Esophagus muscularis mucosa (tissue), 4 donors: ENCODE measurements at regions not wholly inside any gene's neighbourhood (a gene's known extent, or its start where the extent isn't known, plus 50 kb on each side); places are given as distances from the start of the nearest gene placed in this dataset.

Source experiments
- DNase-seq: peaks from one replicate; pipeline ENCODE4 v3.0.0-alpha.2; 2017; ENCODE audit errors: extremely low spot score
- H3K27ac ChIP-seq, 4 donors: fragments of 200-600 bp; sonication (generic); replicated peaks in 1 of 4; 1 replicate in 3 of 4; 2 replicates in 1 of 4; pipeline ENCODE4 v1.5.1; 2016 to 2019; ENCODE audit warnings: mild to moderate bottlenecking in 1 of 4
- H3K27me3 ChIP-seq, 4 donors: fragments of 200-600 bp; sonication (generic); one replicate each; pipeline versions ENCODE4 v1.5.1 to v1.6.0; 2016 to 2019
- H3K36me3 ChIP-seq, 4 donors: fragments of 200-600 bp; sonication (generic); one replicate each; pipeline ENCODE4 v1.5.1; 2016 to 2019
- H3K4me1 ChIP-seq, 4 donors: fragments of 200-600 bp; sonication (generic); one replicate each; pipeline ENCODE4 v1.5.1; 2016 to 2019
- H3K4me3 ChIP-seq, 4 donors: fragments of 200-600 bp; sonication (generic); 1 replicate in 2 of 4; 2 replicates in 2 of 4; pipeline ENCODE4 v1.5.1; 2016 to 2019; ENCODE audit warnings: mild to moderate bottlenecking in 4 of 4, moderate library complexity in 1 of 4
- H3K9me3 ChIP-seq, 4 donors: fragments of 200-600 bp; sonication (generic); 1 replicate in 3 of 4; 2 replicates in 1 of 4; pipeline ENCODE4 v1.5.1; 2016 to 2019
- CTCF ChIP-seq, 3 experiments: fragments of 200-600 bp in 2 of 3; fragments of 450-650 bp in 1 of 3; sonication (generic) in 2 of 3; IDR thresholded peaks; one replicate each; pipeline ENCODE4 v1.5.1; 2017 to 2019; ENCODE audit warnings: antibody characterized with exemption in 3 of 3, mild to moderate bottlenecking in 2 of 3, moderate library complexity in 1 of 3
- EP300 ChIP-seq: sonication (generic); formaldehyde crosslinking; IDR thresholded peaks from one replicate; pipeline ENCODE4 v1.6.1; 2017; ENCODE audit warnings: antibody characterized with exemption
- POLR2A ChIP-seq: fragments of 450-650 bp; IDR thresholded peaks from one replicate; pipeline ENCODE4 v1.6.1; 2017; ENCODE audit warnings: antibody characterized with exemption, moderate library complexity, mild to moderate bottlenecking, low read depth
- POLR2AphosphoS5 ChIP-seq, 2 donors: sonication (generic); formaldehyde crosslinking; IDR thresholded peaks; one replicate each; pipeline ENCODE4 v1.6.1; 2017; ENCODE audit warnings: antibody characterized with exemption in 2 of 2
- WGBS: methylation state at CpG from one replicate; pipeline ENCODE4 v1.1.5; 2018; 5-methylcytosine and 5-hydroxymethylcytosine counted together
- intact Hi-C: fragments of 100-400 bp; cut with DNase I; formaldehyde crosslinking; loops from one replicate; pipeline ENCODE4 v1.15.1; 2023

- DNase-seq = no peak
- WGBS = 78% methylated on average over 3 of the region's 3 CpGs
- intact Hi-C loops = no loop called here
- H3K36me3 ChIP-seq = no peaks in the 10 kb centered on the region
- TF ChIP-seq CTCF (IDR thresholded peaks at IDR 0.05) (no peak), EP300 (no peak), POLR2A (no peak), POLR2AphosphoS5 (IDR thresholded peaks at IDR 0.05) (no peak)
- no peak overlapping the region for H3K4me3 ChIP-seq
- H3K4me1 ChIP-seq = no peaks in the 10 kb centered on the region
- H3K27me3 ChIP-seq = no peaks in the 10 kb centered on the region
- peaks cover 0 to 6% (median 0%) of the 10 kb centered on the region in 4 donors for H3K9me3 ChIP-seq
- no peak overlapping the region for H3K27ac ChIP-seq
Observed at GRCh38 chr20:22099348-22099747, 393.9 kb downstream of the PAX1 start.

GRCh38 chr20:22098511-22098910, 393.0 kb downstream of the PAX1 start:
- intact Hi-C loops = no loop called here
- no peak overlapping the region for H3K27ac ChIP-seq
- 60% methylated on average over 2 of the region's 2 CpGs for WGBS
- no peaks in the 10 kb centered on the region for H3K36me3 ChIP-seq
- H3K27me3 ChIP-seq = no peaks in the 10 kb centered on the region
- DNase-seq = no peak
- no peak for TF ChIP-seq EP300
- no peak for TF ChIP-seq CTCF (IDR thresholded peaks at IDR 0.05)
- TF ChIP-seq POLR2A = no peak
- no peak for TF ChIP-seq POLR2AphosphoS5 (IDR thresholded peaks at IDR 0.05)
- peaks cover 0 to 12% (median 0%) of the 10 kb centered on the region in 4 donors for H3K9me3 ChIP-seq
- H3K4me1 ChIP-seq = no peaks in the 10 kb centered on the region
- H3K4me3 ChIP-seq = no peak overlapping the region

- Histone ChIP-seq H3K27me3 (no peaks in the 10 kb centered on the region), H3K4me1 (no peaks in the 10 kb centered on the region), H3K36me3 (no peaks in the 10 kb centered on the region), H3K4me3 (no peak overlapping the region), H3K27ac (no peak overlapping the region), H3K9me3 (peaks cover 0 to 43% (median 21%) of the 10 kb centered on the region in 4 donors)
- TF ChIP-seq POLR2A (no peak), POLR2AphosphoS5 (IDR thresholded peaks at IDR 0.05) (no peak), CTCF (IDR thresholded peaks at IDR 0.05) (no peak), EP300 (no peak)
- DNase-seq = no peak
- WGBS = 34% methylated on average over 1 of the region's 1 CpG
- intact Hi-C loops = no loop called here
Observed at GRCh38 chr20:22093122-22093521, 387.7 kb downstream of the PAX1 start.

- no peaks in the 10 kb centered on the region for H3K36me3 ChIP-seq
- no peak overlapping the region for H3K4me3 ChIP-seq
- H3K9me3 ChIP-seq = peaks cover 0 to 32% (median 21%) of the 10 kb centered on the region in 4 donors
- H3K27me3 ChIP-seq = no peaks in the 10 kb centered on the region
- TF ChIP-seq EP300 = no peak
- TF ChIP-seq POLR2A = no peak
- TF ChIP-seq CTCF (IDR thresholded peaks at IDR 0.05) = no peak
- no peak for TF ChIP-seq POLR2AphosphoS5 (IDR thresholded peaks at IDR 0.05)
- H3K4me1 ChIP-seq = no peaks in the 10 kb centered on the region
- intact Hi-C loops = no loop called here
- H3K27ac ChIP-seq = no peak overlapping the region
- 88% methylated on average over 4 of the region's 4 CpGs for WGBS
- no peak for DNase-seq
Observed at GRCh38 chr20:22088882-22089281, 383.4 kb downstream of the PAX1 start.

GRCh38 chr20:22080985-22081384, 375.5 kb downstream of the PAX1 start:
- Histone ChIP-seq H3K4me1 (no peaks in the 10 kb centered on the region), H3K36me3 (no peaks in the 10 kb centered on the region), H3K27me3 (no peaks in the 10 kb centered on the region), H3K9me3 (no peaks in the 10 kb centered on the region), H3K4me3 (no peak overlapping the region), H3K27ac (no peak overlapping the region)
- TF ChIP-seq EP300 = no peak
- TF ChIP-seq POLR2AphosphoS5 (IDR thresholded peaks at IDR 0.05) = no peak
- no peak for TF ChIP-seq CTCF (IDR thresholded peaks at IDR 0.05)
- TF ChIP-seq POLR2A = no peak
- intact Hi-C loops = no loop called here
- no peak for DNase-seq
- WGBS = 50% methylated on average over 1 of the region's 1 CpG
